Gastroesophageal sphincter (tissue), 3 donors: ENCODE measurements at regions not wholly inside any gene's neighbourhood (a gene's known extent, or its start where the extent isn't known, plus 50 kb on each side); places are given as distances from the start of the nearest gene placed in this dataset.

ENCODE experiments used
- CTCF ChIP-seq, 4 experiments: fragments of 200-600 bp in 2 of 4; fragments of 450-650 bp in 2 of 4; sonication (generic) in 1 of 4; IDR thresholded peaks; one replicate each; pipeline ENCODE4 v1.5.1; 2017 to 2019; ENCODE audit warnings: antibody characterized with exemption in 4 of 4, mild to moderate bottlenecking in 2 of 4, moderate library complexity in 2 of 4
- EP300 ChIP-seq: sonication (generic); formaldehyde crosslinking; IDR thresholded peaks from one replicate; pipeline ENCODE4 v1.6.1; 2017; ENCODE audit warnings: antibody characterized with exemption, mild to moderate bottlenecking
- POLR2A ChIP-seq, 2 donors: fragments of 450-650 bp; IDR thresholded peaks; one replicate each; pipeline ENCODE4 v1.6.1; 2017; ENCODE audit warnings: antibody characterized with exemption in 2 of 2, mild to moderate bottlenecking in 2 of 2, moderate library complexity in 1 of 2

- no peak for TF ChIP-seq CTCF (IDR thresholded peaks at IDR 0.05)
- TF ChIP-seq POLR2A (IDR thresholded peaks at IDR 0.05) = no peak
- no peak for TF ChIP-seq EP300
These were observed 326.9 kb upstream of the DIO3 start for GRCh38 chr14:101234244-101234937.
